ENCODE measurements at regions not wholly inside any gene's neighbourhood (a gene's known extent, or its start where the extent isn't known, plus 50 kb on each side); places are given as distances from the start of the nearest gene placed in this dataset.
A peak's percentile ranks its signal among the peaks of the same experiment; 100 is the strongest.

GRCh38 chr17:65366102-65366844, 195.2 kb downstream of the AXIN2 start:
- ChIA-PET CTCF (no interaction called here), POLR2A (no interaction called here)
- Mint-ChIP-seq H3K36me3 (peaks cover 0 to 4% (median 0%) of the 10 kb centered on the region in 5 donors), H3K27me3 (peaks cover 0 to 8% (median 4%) of the 10 kb centered on the region in 5 donors), H3K4me1 (peaks cover 0 to 7% (median under 1%) of the 10 kb centered on the region in 7 donors), H3K9me3 (peaks cover 0 to 6% (median 0%) of the 10 kb centered on the region in 11 donors), H3K4me3 (no peak overlapping the region), H3K27ac (peak overlapping the region in 1 of 9 donors; percentile 23)
- Histone ChIP-seq H3K4me1 (ENCODE audit: control insufficient read depth in 2 of 2, insufficient read depth in 2 of 2, low read length in 2 of 2) (no peaks in the 10 kb centered on the region), H3K9me3 (ENCODE audit: control insufficient read depth in 2 of 3, low read length in 3 of 3) (no peaks in the 10 kb centered on the region), H3K27ac (ENCODE audit: low read depth, low read length) (no peak overlapping the region), H3K27me3 (ENCODE audit: control insufficient read depth in 2 of 2, insufficient read depth in 2 of 2, low read length in 2 of 2) (peaks cover 0 to 3% of the 10 kb centered on the region in 2 donors), H3K4me3 (ENCODE audit: low read length) (no peak overlapping the region), H3K36me3 (ENCODE audit: control insufficient read depth in 2 of 3, insufficient read depth in 3 of 3, low read length in 3 of 3) (no peaks in the 10 kb centered on the region)
- no peak for ATAC-seq
- peak in 1 of 9 donors; percentile 52 for DNase-seq
- intact Hi-C loops (cut with micrococcal nuclease) = no loop called here

- H3K4me1 Mint-ChIP-seq = no peaks in the 10 kb centered on the region
- H3K9me3 Mint-ChIP-seq = peaks cover 0 to 3% (median 0%) of the 10 kb centered on the region in 11 donors
- DNase-seq (no peak), ATAC-seq (no peak)
- H3K4me3 Mint-ChIP-seq = no peak overlapping the region
- no peaks in the 10 kb centered on the region for H3K27me3 ChIP-seq (ENCODE audit: control insufficient read depth in 2 of 2, insufficient read depth in 2 of 2, low read length in 2 of 2)
- no peaks in the 10 kb centered on the region for H3K36me3 ChIP-seq (ENCODE audit: control insufficient read depth in 2 of 3, insufficient read depth in 3 of 3, low read length in 3 of 3)
- H3K27ac Mint-ChIP-seq = no peak overlapping the region
- ChIA-PET POLR2A (no interaction called here), CTCF (no interaction called here)
- intact Hi-C loops (cut with micrococcal nuclease) = no loop called here
- no peak overlapping the region for H3K27ac ChIP-seq (ENCODE audit: low read depth, low read length)
- H3K4me1 ChIP-seq (ENCODE audit: control insufficient read depth in 2 of 2, insufficient read depth in 2 of 2, low read length in 2 of 2) = no peaks in the 10 kb centered on the region
- peaks cover 0 to 3% (median 0%) of the 10 kb centered on the region in 5 donors for H3K27me3 Mint-ChIP-seq
- no peak overlapping the region for H3K4me3 ChIP-seq (ENCODE audit: low read length)
- H3K9me3 ChIP-seq (ENCODE audit: control insufficient read depth in 2 of 3, low read length in 3 of 3) = no peaks in the 10 kb centered on the region
- peaks cover 0 to 2% (median 0%) of the 10 kb centered on the region in 5 donors for H3K36me3 Mint-ChIP-seq
Measured at GRCh38 chr17:65365169-65365568, 196.3 kb downstream of the AXIN2 start.

GRCh38 chr17:65364438-65364837, 197.0 kb downstream of the AXIN2 start:
- no peaks in the 10 kb centered on the region for H3K9me3 ChIP-seq (ENCODE audit: control insufficient read depth in 2 of 3, low read length in 3 of 3)
- H3K4me3 Mint-ChIP-seq = no peak overlapping the region
- H3K36me3 Mint-ChIP-seq = no peaks in the 10 kb centered on the region
- H3K4me1 Mint-ChIP-seq = no peaks in the 10 kb centered on the region
- H3K27ac ChIP-seq (ENCODE audit: low read depth, low read length) = no peak overlapping the region
- H3K9me3 Mint-ChIP-seq = peaks cover 0 to 3% (median 0%) of the 10 kb centered on the region in 11 donors
- no peak for ATAC-seq
- DNase-seq = no peak
- ChIA-PET POLR2A (no interaction called here), CTCF (no interaction called here)
- peaks cover 0 to 4% (median 0%) of the 10 kb centered on the region in 5 donors for H3K27me3 Mint-ChIP-seq
- no peaks in the 10 kb centered on the region for H3K36me3 ChIP-seq (ENCODE audit: control insufficient read depth in 2 of 3, insufficient read depth in 3 of 3, low read length in 3 of 3)
- intact Hi-C loops (cut with micrococcal nuclease) = no loop called here
- no peak overlapping the region for H3K4me3 ChIP-seq (ENCODE audit: low read length)
- no peaks in the 10 kb centered on the region for H3K4me1 ChIP-seq (ENCODE audit: control insufficient read depth in 2 of 2, insufficient read depth in 2 of 2, low read length in 2 of 2)
- H3K27ac Mint-ChIP-seq = no peak overlapping the region
- H3K27me3 ChIP-seq (ENCODE audit: control insufficient read depth in 2 of 2, insufficient read depth in 2 of 2, low read length in 2 of 2) = no peaks in the 10 kb centered on the region

- ChIA-PET CTCF (no interaction called here), POLR2A (no interaction called here)
- Mint-ChIP-seq H3K27ac (no peak overlapping the region), H3K4me3 (no peak overlapping the region), H3K9me3 (peaks cover 0 to 2% (median 0%) of the 10 kb centered on the region in 11 donors), H3K36me3 (no peaks in the 10 kb centered on the region), H3K4me1 (peaks cover 0 to 4% (median 0%) of the 10 kb centered on the region in 7 donors), H3K27me3 (peaks cover 0 to 4% (median 0%) of the 10 kb centered on the region in 5 donors)
- H3K27ac ChIP-seq (ENCODE audit: low read depth, low read length) = no peak overlapping the region
- no peak for ATAC-seq
- H3K9me3 ChIP-seq (ENCODE audit: control insufficient read depth in 2 of 3, low read length in 3 of 3) = no peaks in the 10 kb centered on the region
- H3K4me1 ChIP-seq (ENCODE audit: control insufficient read depth in 2 of 2, insufficient read depth in 2 of 2, low read length in 2 of 2) = no peaks in the 10 kb centered on the region
- no peaks in the 10 kb centered on the region for H3K36me3 ChIP-seq (ENCODE audit: control insufficient read depth in 2 of 3, insufficient read depth in 3 of 3, low read length in 3 of 3)
- H3K4me3 ChIP-seq (ENCODE audit: low read length) = no peak overlapping the region
- no peak for DNase-seq
- intact Hi-C loops (cut with micrococcal nuclease) = no loop called here
- H3K27me3 ChIP-seq (ENCODE audit: control insufficient read depth in 2 of 2, insufficient read depth in 2 of 2, low read length in 2 of 2) = no peaks in the 10 kb centered on the region
Measured at GRCh38 chr17:65362826-65363225, 198.6 kb downstream of the AXIN2 start.

- H3K4me1 ChIP-seq (ENCODE audit: control insufficient read depth in 2 of 2, insufficient read depth in 2 of 2, low read length in 2 of 2) = no peaks in the 10 kb centered on the region
- peaks cover 0 to 4% (median 0%) of the 10 kb centered on the region in 7 donors for H3K4me1 Mint-ChIP-seq
- peaks cover 0 to 5% (median 3%) of the 10 kb centered on the region in 5 donors for H3K27me3 Mint-ChIP-seq
- H3K27ac ChIP-seq (ENCODE audit: low read depth, low read length) = no peak overlapping the region
- H3K36me3 Mint-ChIP-seq = no peaks in the 10 kb centered on the region
- no peaks in the 10 kb centered on the region for H3K9me3 ChIP-seq (ENCODE audit: control insufficient read depth in 2 of 3, low read length in 3 of 3)
- intact Hi-C loops (cut with micrococcal nuclease) = no loop called here
- ChIA-PET POLR2A (no interaction called here), CTCF (no interaction called here)
- no peaks in the 10 kb centered on the region for H3K36me3 ChIP-seq (ENCODE audit: control insufficient read depth in 2 of 3, insufficient read depth in 3 of 3, low read length in 3 of 3)
- no peaks in the 10 kb centered on the region for H3K27me3 ChIP-seq (ENCODE audit: control insufficient read depth in 2 of 2, insufficient read depth in 2 of 2, low read length in 2 of 2)
- no peak overlapping the region for H3K4me3 ChIP-seq (ENCODE audit: low read length)
- H3K4me3 Mint-ChIP-seq = no peak overlapping the region
- DNase-seq (no peak), ATAC-seq (no peak)
- H3K27ac Mint-ChIP-seq = no peak overlapping the region
- peaks cover 0 to 2% (median 0%) of the 10 kb centered on the region in 11 donors for H3K9me3 Mint-ChIP-seq
Measured at GRCh38 chr17:65360961-65361552, 200.4 kb downstream of the AXIN2 start.

- Mint-ChIP-seq H3K4me3 (no peak overlapping the region), H3K27ac (no peak overlapping the region), H3K4me1 (peaks cover 0 to 4% (median 0%) of the 10 kb centered on the region in 7 donors), H3K9me3 (peaks cover 0 to 2% (median 0%) of the 10 kb centered on the region in 11 donors), H3K36me3 (no peaks in the 10 kb centered on the region), H3K27me3 (peaks cover 0 to 5% (median 3%) of the 10 kb centered on the region in 5 donors)
- Histone ChIP-seq H3K27ac (ENCODE audit: low read depth, low read length) (no peak overlapping the region), H3K9me3 (ENCODE audit: control insufficient read depth in 2 of 3, low read length in 3 of 3) (no peaks in the 10 kb centered on the region), H3K4me1 (ENCODE audit: control insufficient read depth in 2 of 2, insufficient read depth in 2 of 2, low read length in 2 of 2) (no peaks in the 10 kb centered on the region), H3K4me3 (ENCODE audit: low read length) (no peak overlapping the region), H3K27me3 (ENCODE audit: control insufficient read depth in 2 of 2, insufficient read depth in 2 of 2, low read length in 2 of 2) (no peaks in the 10 kb centered on the region), H3K36me3 (ENCODE audit: control insufficient read depth in 2 of 3, insufficient read depth in 3 of 3, low read length in 3 of 3) (no peaks in the 10 kb centered on the region)
- DNase-seq (peak in 1 of 9 donors; percentile 27), ATAC-seq (no peak)
- POLR2A ChIA-PET = no interaction called here
- intact Hi-C loops (cut with micrococcal nuclease) = no loop called here
- CTCF ChIA-PET = no interaction called here
Measured at GRCh38 chr17:65359016-65359415, 202.4 kb downstream of the AXIN2 start.

GRCh38 chr17:65356536-65356935, 204.9 kb downstream of the AXIN2 start:
- H3K27me3 ChIP-seq (ENCODE audit: control insufficient read depth in 2 of 2, insufficient read depth in 2 of 2, low read length in 2 of 2) = no peaks in the 10 kb centered on the region

More at GRCh38 chr17:65356536-65356935, 204.9 kb downstream of the AXIN2 start:
- CTCF ChIA-PET = no interaction called here
- no peak for ATAC-seq
- H3K27ac Mint-ChIP-seq = no peak overlapping the region
- POLR2A ChIA-PET = no interaction called here
- peaks cover 0 to 2% (median 0%) of the 10 kb centered on the region in 11 donors for H3K9me3 Mint-ChIP-seq
- H3K27me3 Mint-ChIP-seq = peaks cover 0 to 5% (median 3%) of the 10 kb centered on the region in 5 donors
- no peak overlapping the region for H3K4me3 ChIP-seq (ENCODE audit: low read length)
- H3K4me1 Mint-ChIP-seq = peaks cover 0 to 4% (median 0%) of the 10 kb centered on the region in 7 donors
- H3K36me3 ChIP-seq (ENCODE audit: control insufficient read depth in 2 of 3, insufficient read depth in 3 of 3, low read length in 3 of 3) = no peaks in the 10 kb centered on the region
- no peaks in the 10 kb centered on the region for H3K4me1 ChIP-seq (ENCODE audit: control insufficient read depth in 2 of 2, insufficient read depth in 2 of 2, low read length in 2 of 2)
- intact Hi-C loops (cut with micrococcal nuclease) = no loop called here
- no peak for DNase-seq
- H3K27ac ChIP-seq (ENCODE audit: low read depth, low read length) = no peak overlapping the region
- H3K9me3 ChIP-seq (ENCODE audit: control insufficient read depth in 2 of 3, low read length in 3 of 3) = no peaks in the 10 kb centered on the region
- no peaks in the 10 kb centered on the region for H3K36me3 Mint-ChIP-seq
- no peak overlapping the region for H3K4me3 Mint-ChIP-seq

Data from naive thymus-derived CD4-positive, alpha-beta T cell (primary cell).